ENCODE measurements at regions not wholly inside any gene's neighbourhood (a gene's known extent, or its start where the extent isn't known, plus 50 kb on each side); places are given as distances from the start of the nearest gene placed in this dataset.

DNA sequence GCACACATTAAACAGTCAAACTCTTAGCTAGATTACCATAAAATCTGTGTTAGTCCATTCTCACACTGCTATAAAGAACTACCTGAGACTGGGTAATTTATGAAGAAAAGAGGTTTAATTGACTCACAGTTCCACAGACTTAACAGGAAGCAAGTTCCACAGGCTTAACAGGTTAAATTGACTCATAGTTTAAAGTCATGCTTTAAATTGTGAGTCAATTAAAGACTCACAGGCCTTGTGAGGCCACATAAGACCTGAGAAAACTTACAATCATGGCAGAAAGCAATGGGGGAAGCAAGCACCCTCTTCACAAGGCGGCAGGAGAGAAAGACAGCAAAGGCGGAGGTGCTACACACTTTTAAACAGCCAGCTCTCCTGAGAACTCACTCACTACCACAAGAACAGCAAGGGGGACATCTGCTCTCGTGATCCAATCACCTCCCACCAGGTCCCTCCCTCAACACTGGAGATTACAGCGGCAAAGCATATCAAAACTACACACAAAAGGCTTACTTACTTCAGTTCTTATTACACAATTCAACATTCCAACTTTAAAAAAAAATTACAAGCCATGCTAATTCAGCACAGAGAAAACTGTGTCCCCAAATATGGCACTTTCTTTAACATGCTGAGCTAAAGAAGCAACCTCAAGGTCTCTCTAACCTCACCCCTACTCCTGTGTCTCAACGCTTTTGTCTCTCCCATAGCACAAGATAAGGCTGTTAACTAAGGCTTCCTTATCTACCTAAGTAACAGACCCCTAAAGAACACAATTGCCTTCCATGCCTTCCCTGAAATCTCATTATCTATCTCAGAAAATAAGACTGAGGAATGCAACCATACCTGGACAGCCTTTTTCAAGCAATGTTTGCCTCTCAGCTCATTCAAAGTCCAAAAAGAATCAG is 805.1 kb downstream of the NR2F1-AS1 start:
- DNase-seq (no peak), FAIRE-seq (no peak), ATAC-seq (no peak)
- intact Hi-C loops (cut with DNase I), result no loop called here
- Histone ChIP-seq H3K4me3 (no peak overlapping the region), H3K9me3 (no peaks in the 10 kb centered on the region), H3K27ac (no peak overlapping the region), H3K36me3 (no peaks in the 10 kb centered on the region), H3K27me3 (no peaks in the 10 kb centered on the region), H3K4me1 (no peaks in the 10 kb centered on the region)
- TF ChIP-seq, protein P1, sequence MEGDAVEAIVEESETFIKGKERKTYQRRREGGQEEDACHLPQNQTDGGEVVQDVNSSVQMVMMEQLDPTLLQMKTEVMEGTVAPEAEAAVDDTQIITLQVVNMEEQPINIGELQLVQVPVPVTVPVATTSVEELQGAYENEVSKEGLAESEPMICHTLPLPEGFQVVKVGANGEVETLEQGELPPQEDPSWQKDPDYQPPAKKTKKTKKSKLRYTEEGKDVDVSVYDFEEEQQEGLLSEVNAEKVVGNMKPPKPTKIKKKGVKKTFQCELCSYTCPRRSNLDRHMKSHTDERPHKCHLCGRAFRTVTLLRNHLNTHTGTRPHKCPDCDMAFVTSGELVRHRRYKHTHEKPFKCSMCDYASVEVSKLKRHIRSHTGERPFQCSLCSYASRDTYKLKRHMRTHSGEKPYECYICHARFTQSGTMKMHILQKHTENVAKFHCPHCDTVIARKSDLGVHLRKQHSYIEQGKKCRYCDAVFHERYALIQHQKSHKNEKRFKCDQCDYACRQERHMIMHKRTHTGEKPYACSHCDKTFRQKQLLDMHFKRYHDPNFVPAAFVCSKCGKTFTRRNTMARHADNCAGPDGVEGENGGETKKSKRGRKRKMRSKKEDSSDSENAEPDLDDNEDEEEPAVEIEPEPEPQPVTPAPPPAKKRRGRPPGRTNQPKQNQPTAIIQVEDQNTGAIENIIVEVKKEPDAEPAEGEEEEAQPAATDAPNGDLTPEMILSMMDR (IDR thresholded peaks at IDR 0.05), result no peak
- 68 to 87% methylated on average over 5 of the region's 5 CpGs for WGBS, 2 donors

DNA sequence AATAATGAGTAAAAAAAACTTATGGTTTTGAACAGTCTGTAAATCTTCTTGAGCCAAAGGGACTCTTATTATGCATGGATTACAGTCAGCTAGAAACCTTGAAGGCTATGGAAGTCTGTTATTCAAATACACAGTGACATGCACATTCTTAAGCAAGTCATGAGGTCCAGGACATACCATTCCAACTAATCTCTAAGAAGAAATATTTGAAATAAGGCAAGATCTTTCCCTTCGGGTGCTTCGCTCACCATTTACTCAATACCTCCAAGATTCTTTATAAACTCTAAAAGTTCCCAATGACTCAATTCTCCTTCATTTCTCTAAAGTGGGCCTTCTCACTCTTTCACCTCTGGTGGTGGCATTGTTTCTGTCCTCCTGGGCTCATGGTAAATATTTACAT is 811.0 kb downstream of the NR2F1-AS1 start:
- H3K9me3 ChIP-seq, result no peaks in the 10 kb centered on the region
- 79 to 92% methylated on average over 2 of the region's 2 CpGs for WGBS, 2 donors
- ATAC-seq (no peak), FAIRE-seq (no peak), DNase-seq (no peak)
- H3K36me3 ChIP-seq, result no peaks in the 10 kb centered on the region
- TF ChIP-seq, protein P1 (IDR thresholded peaks at IDR 0.05), result no peak
- intact Hi-C loops (cut with DNase I), result no loop called here
- H3K27me3 ChIP-seq, result no peaks in the 10 kb centered on the region
- no peaks in the 10 kb centered on the region for H3K4me1 ChIP-seq
- H3K27ac ChIP-seq, result no peak overlapping the region
- H3K4me3 ChIP-seq, result no peak overlapping the region

DNA sequence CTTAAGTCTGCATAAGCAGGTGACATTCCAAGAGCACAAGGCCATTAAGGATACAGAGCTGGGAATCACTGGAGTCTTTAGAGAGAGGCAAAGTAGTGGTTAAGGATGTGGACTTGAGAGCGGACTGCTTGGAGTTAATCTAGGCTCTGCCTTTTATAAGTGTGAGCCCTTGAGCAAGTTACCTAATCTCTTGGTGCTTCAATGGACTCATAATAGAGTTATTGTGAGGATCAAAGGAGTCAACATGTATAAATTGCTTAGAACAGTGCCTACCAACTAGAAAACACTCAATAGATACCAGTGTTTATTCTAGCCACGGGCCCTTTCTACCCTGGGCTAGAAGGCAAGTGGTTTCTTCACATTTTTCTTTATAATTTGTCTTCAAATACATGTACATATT is 819.4 kb downstream of the NR2F1-AS1 start:
- 36 to 49% methylated on average over 2 of the region's 2 CpGs for whole genome bisulfite sequencing, 2 donors
- TF ChIP-seq, protein P1 (IDR thresholded peaks at IDR 0.05), result no peak
- Histone ChIP-seq H3K4me1 (no peaks in the 10 kb centered on the region), H3K27me3 (no peaks in the 10 kb centered on the region), H3K4me3 (no peak overlapping the region), H3K36me3 (no peaks in the 10 kb centered on the region), H3K27ac (no peak overlapping the region), H3K9me3 (no peaks in the 10 kb centered on the region)
- ATAC-seq, result no peak
- intact Hi-C loops (cut with DNase I), result no loop called here
- DNase-seq, result no peak
- no peak for FAIRE-seq

DNA sequence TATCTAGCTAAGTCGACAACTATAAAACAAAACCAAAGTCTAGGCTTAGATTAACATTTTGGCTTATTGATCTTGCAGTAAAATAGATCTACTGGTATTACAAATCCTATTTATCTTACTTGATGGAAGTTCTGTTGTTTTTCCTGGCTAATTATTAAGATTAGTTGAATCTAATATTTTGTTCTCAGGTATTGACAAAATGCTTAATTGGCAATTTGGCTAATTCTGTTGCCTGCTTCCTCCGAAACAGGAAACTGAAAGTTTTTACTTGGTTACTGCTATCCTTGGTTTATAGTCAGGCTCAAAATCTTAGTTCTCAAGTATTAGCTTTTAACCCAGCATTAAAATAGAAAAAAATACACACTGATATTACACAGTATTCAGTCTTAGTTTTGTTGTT is 820.5 kb downstream of the NR2F1-AS1 start:
- no peaks in the 10 kb centered on the region for H3K4me1 ChIP-seq
- FAIRE-seq (no peak), ATAC-seq (no peak), DNase-seq (no peak)
- H3K36me3 ChIP-seq, result no peaks in the 10 kb centered on the region
- 36 to 38% methylated on average over 2 of the region's 2 CpGs for WGBS, 2 donors
- H3K4me3 ChIP-seq, result no peak overlapping the region
- no peak overlapping the region for H3K27ac ChIP-seq
- H3K27me3 ChIP-seq, result no peaks in the 10 kb centered on the region
- H3K9me3 ChIP-seq, result no peaks in the 10 kb centered on the region
- intact Hi-C loops (cut with DNase I), result no loop called here
- TF ChIP-seq, protein P1 (IDR thresholded peaks at IDR 0.05), result no peak

DNA sequence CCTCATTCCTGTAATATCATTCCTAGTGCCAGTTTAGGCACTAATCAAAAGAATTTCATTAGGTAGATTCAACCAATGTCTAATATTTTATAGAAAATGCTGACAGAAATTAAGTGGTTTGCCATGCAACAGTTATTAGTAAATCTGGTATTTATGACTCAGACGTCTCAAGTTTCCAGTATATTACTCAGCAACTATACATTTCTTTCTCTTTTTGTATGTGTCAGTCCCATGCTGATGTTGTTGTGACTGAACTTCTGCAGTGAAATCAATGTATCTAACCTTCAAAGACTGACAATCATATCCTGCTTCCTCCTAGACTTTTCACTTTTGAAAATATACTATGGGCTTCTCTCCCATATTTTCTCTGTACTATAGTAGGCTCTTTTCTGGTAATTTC is 822.5 kb downstream of the NR2F1-AS1 start:
- no peaks in the 10 kb centered on the region for H3K27me3 ChIP-seq
- ATAC-seq, result no peak
- 29 to 58% methylated on average over 1 of the region's 1 CpG for WGBS, 2 donors
- H3K4me3 ChIP-seq, result no peak overlapping the region
- H3K9me3 ChIP-seq, result no peaks in the 10 kb centered on the region
- intact Hi-C loops (cut with DNase I), result no loop called here
- no peak overlapping the region for H3K27ac ChIP-seq
- no peaks in the 10 kb centered on the region for H3K4me1 ChIP-seq
- DNase-seq, result no peak
- TF ChIP-seq, protein P1 (IDR thresholded peaks at IDR 0.05), result no peak
- FAIRE-seq, result no peak
- H3K36me3 ChIP-seq, result no peaks in the 10 kb centered on the region
